ENCODE measurements at regions not wholly inside any gene's neighbourhood (a gene's known extent, or its start where the extent isn't known, plus 50 kb on each side); places are given as distances from the start of the nearest gene placed in this dataset.

- no TSS peak for BruUV-seq (replicated peaks)
- no peak overlapping the region for H3K4me3 ChIP-seq (replicated peaks in 1 of 3; ENCODE audit: insufficient read depth in 1 of 3, low read depth in 1 of 3, low read length in 3 of 3)
- intact Hi-C loops (cut with micrococcal nuclease) = no loop called here
- H3K9ac ChIP-seq (replicated peaks; ENCODE audit: extremely low read depth, insufficient read depth, low read length) = no peak overlapping the region
- DNase-seq (ENCODE audit: low read depth, low spot score) (peak; percentile 62), FAIRE-seq (peak; percentile 73)
- ChIA-PET POLR2A (no interaction called here), CTCF (no interaction called here)
- peak overlapping the region; percentile 11 for H3K4me2 ChIP-seq (ENCODE audit: insufficient read depth, low read length)
- H3K36me3 ChIP-seq (ENCODE audit: control insufficient read depth in 2 of 2, extremely low read depth in 1 of 2, insufficient read depth in 2 of 2, low read length in 2 of 2) = no peaks in the 10 kb centered on the region
- H3K9me3 ChIP-seq (replicated peaks; ENCODE audit: control insufficient read depth, insufficient read depth, low read length) = peaks cover 4% of the 10 kb centered on the region
- no peaks in the 10 kb centered on the region for H3K9me1 ChIP-seq (replicated peaks; ENCODE audit: control insufficient read depth, extremely low read depth, insufficient read depth, low read length)
- dilution Hi-C loops (cut with MboI; ENCODE audit: extremely low pct_ligation_motif_present, low sequenced_read_pairs) = no loop called here
- H3K27ac ChIP-seq (ENCODE audit: insufficient read depth, low read depth, low read length) = peak overlapping the region; percentile 35
- H3K79me2 ChIP-seq (ENCODE audit: control insufficient read depth, insufficient read depth, low read length) = no peaks in the 10 kb centered on the region
- no peak overlapping the region for H2AFZ ChIP-seq (ENCODE audit: low read depth, low read length)
- no peaks in the 10 kb centered on the region for H3K27me3 ChIP-seq (ENCODE audit: control insufficient read depth in 2 of 2, insufficient read depth in 2 of 2, low read length in 2 of 2)
- peaks cover 10% of the 10 kb centered on the region for H3K4me1 ChIP-seq (ENCODE audit: control insufficient read depth, extremely low read depth, insufficient read depth, low read length)
- TF ChIP-seq FOS (IDR thresholded peaks at IDR 0.05; ENCODE audit: borderline replicate concordance, insufficient read depth, low read length) (peak; percentile 71), CTCF (IDR thresholded peaks at IDR 0.05; ENCODE audit: extremely low read depth in 1 of 2, insufficient read depth in 1 of 2, low read depth in 1 of 2, low read length in 2 of 2) (no peak), POLR2AphosphoS5 (IDR thresholded peaks at IDR 0.05; ENCODE audit: insufficient read depth, low read depth, low read length) (peak; percentile 43), EZH2 (IDR thresholded peaks at IDR 0.05; ENCODE audit: borderline replicate concordance, low read depth, low read length, severe bottlenecking) (no peak), JUN (IDR thresholded peaks at IDR 0.05; ENCODE audit: borderline replicate concordance, insufficient read depth, insufficient read length, low read depth) (peak; percentile 63), MAX (IDR thresholded peaks at IDR 0.05; ENCODE audit: insufficient read depth, insufficient read length) (no peak), GATA2 (IDR thresholded peaks at IDR 0.05; ENCODE audit: insufficient read depth, insufficient read length, low read depth, low read length) (peak; percentile 80), POLR2A (IDR thresholded peaks at IDR 0.05; ENCODE audit: low read depth, low read length) (no peak)
- no peaks in the 10 kb centered on the region for H4K20me1 ChIP-seq (replicated peaks; ENCODE audit: control insufficient read depth, extremely low read depth, insufficient read depth, low read length)
Observed at GRCh38 chr18:39701839-39702238, 2136.2 kb upstream of the CELF4 start.

Measured in endothelial cell of umbilical vein (primary cell).